ENCODE measurements at regions not wholly inside any gene's neighbourhood (a gene's known extent, or its start where the extent isn't known, plus 50 kb on each side); places are given as distances from the start of the nearest gene placed in this dataset.

DNA sequence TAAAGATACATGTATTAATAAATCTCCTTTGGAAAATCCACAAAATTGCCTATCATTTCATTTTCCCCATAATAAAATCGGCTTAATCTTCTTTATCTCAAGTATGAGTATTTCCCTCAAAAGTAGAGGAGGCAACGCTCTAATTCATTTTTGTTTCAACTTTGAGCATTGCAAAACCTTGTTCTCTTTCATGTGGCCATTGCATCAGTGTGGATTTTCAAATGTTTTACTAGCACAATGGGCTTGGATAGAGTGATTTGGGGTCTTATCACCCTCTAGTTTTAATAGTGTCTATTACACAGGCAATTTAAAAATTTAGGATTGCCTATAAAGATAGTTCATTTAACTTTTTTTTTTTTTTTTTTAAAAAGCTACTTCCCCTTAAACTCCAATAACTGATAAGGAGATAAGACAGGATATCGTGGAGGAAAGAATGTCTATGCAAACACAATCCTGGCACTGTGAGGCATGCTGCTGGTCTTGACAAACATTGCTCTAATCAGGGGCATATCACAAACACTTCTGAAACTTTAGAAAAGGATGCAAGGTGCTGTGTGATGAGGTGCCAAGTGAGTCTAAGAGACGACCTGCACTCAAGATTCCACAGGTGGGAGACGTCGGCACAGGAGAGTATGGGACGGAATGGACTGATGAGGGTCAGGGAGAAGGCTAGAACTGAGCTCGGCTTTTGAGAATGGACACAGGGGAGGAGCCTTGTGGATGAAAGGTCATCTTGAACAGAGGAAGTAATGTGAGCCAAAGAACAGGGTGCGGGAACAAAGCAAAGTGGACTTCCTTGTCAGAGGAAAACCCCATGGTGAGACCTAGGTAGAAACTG is 199.7 kb downstream of the IRS2 start:
- DNase-seq (ENCODE audit: low read depth, low spot score) = no peak
- Histone ChIP-seq H3K27me3 (ENCODE audit: control insufficient read depth, extremely low read depth, insufficient read depth, low read length) (peaks cover 7% of the 10 kb centered on the region), H3K4me3 (ENCODE audit: control insufficient read depth in 2 of 3, extremely low read depth in 1 of 3, insufficient read depth in 2 of 3, low read depth in 1 of 3, low read length in 3 of 3) (no peak overlapping the region), H3K4me1 (ENCODE audit: control insufficient read depth, extremely low read depth, insufficient read depth, low read length) (no peaks in the 10 kb centered on the region), H3K9me1 (ENCODE audit: control insufficient read depth, extremely low read depth, insufficient read depth, low read length) (no peaks in the 10 kb centered on the region), H3K9ac (ENCODE audit: control insufficient read depth, extremely low read depth, insufficient read depth, low read length) (no peak overlapping the region), H3K4me2 (ENCODE audit: control insufficient read depth, extremely low read depth, insufficient read depth, low read depth, low read length) (no peak overlapping the region), H3K27ac (ENCODE audit: control insufficient read depth, insufficient read depth, low read length) (no peak overlapping the region), H3K9me3 (ENCODE audit: control insufficient read depth, low read depth, low read length) (no peaks in the 10 kb centered on the region), H2AFZ (ENCODE audit: control insufficient read depth, low read length) (no peak overlapping the region), H4K20me1 (ENCODE audit: control insufficient read depth, extremely low read depth, insufficient read depth, low read length) (no peaks in the 10 kb centered on the region), H3K79me2 (ENCODE audit: control insufficient read depth, insufficient read depth, low read length) (no peaks in the 10 kb centered on the region), H3K36me3 (ENCODE audit: control insufficient read depth in 2 of 2, extremely low read depth in 1 of 2, insufficient read depth in 2 of 2, low read length in 2 of 2) (no peaks in the 10 kb centered on the region)
- dilution Hi-C loops (cut with MboI; ENCODE audit: extremely low pct_ligation_motif_present, low sequenced_read_pairs) = no loop called here
- no peak for FAIRE-seq
- no peak for TF ChIP-seq EZH2 (IDR thresholded peaks at IDR 0.05; ENCODE audit: low read length)
- TF ChIP-seq, protein P1, sequence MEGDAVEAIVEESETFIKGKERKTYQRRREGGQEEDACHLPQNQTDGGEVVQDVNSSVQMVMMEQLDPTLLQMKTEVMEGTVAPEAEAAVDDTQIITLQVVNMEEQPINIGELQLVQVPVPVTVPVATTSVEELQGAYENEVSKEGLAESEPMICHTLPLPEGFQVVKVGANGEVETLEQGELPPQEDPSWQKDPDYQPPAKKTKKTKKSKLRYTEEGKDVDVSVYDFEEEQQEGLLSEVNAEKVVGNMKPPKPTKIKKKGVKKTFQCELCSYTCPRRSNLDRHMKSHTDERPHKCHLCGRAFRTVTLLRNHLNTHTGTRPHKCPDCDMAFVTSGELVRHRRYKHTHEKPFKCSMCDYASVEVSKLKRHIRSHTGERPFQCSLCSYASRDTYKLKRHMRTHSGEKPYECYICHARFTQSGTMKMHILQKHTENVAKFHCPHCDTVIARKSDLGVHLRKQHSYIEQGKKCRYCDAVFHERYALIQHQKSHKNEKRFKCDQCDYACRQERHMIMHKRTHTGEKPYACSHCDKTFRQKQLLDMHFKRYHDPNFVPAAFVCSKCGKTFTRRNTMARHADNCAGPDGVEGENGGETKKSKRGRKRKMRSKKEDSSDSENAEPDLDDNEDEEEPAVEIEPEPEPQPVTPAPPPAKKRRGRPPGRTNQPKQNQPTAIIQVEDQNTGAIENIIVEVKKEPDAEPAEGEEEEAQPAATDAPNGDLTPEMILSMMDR (optimal IDR thresholded peaks at IDR 0.05 in 1 of 3, IDR thresholded peaks at IDR 0.05 in 1 of 3, conservative IDR thresholded peaks at IDR 0.05 in 1 of 3; ENCODE audit: extremely low read depth in 1 of 3, insufficient read depth in 2 of 3, low read length in 3 of 3) = no peak

GRCh38 chr13:109584844-109585361 is 201.5 kb downstream of the IRS2 start:
- Histone ChIP-seq H3K79me2 (ENCODE audit: control insufficient read depth, insufficient read depth, low read length) (no peaks in the 10 kb centered on the region), H3K9ac (ENCODE audit: control insufficient read depth, extremely low read depth, insufficient read depth, low read length) (no peak overlapping the region), H3K4me1 (ENCODE audit: control insufficient read depth, extremely low read depth, insufficient read depth, low read length) (no peaks in the 10 kb centered on the region), H3K27me3 (ENCODE audit: control insufficient read depth, extremely low read depth, insufficient read depth, low read length) (peaks cover 7% of the 10 kb centered on the region), H3K4me2 (ENCODE audit: control insufficient read depth, extremely low read depth, insufficient read depth, low read depth, low read length) (no peak overlapping the region), H3K36me3 (ENCODE audit: control insufficient read depth in 2 of 2, extremely low read depth in 1 of 2, insufficient read depth in 2 of 2, low read length in 2 of 2) (no peaks in the 10 kb centered on the region), H2AFZ (ENCODE audit: control insufficient read depth, low read length) (no peak overlapping the region), H3K9me1 (ENCODE audit: control insufficient read depth, extremely low read depth, insufficient read depth, low read length) (no peaks in the 10 kb centered on the region), H4K20me1 (ENCODE audit: control insufficient read depth, extremely low read depth, insufficient read depth, low read length) (no peaks in the 10 kb centered on the region), H3K9me3 (ENCODE audit: control insufficient read depth, low read depth, low read length) (no peaks in the 10 kb centered on the region), H3K27ac (ENCODE audit: control insufficient read depth, insufficient read depth, low read length) (no peak overlapping the region), H3K4me3 (ENCODE audit: control insufficient read depth in 2 of 3, extremely low read depth in 1 of 3, insufficient read depth in 2 of 3, low read depth in 1 of 3, low read length in 3 of 3) (no peak overlapping the region)
- DNase-seq (ENCODE audit: low read depth, low spot score) (no peak), FAIRE-seq (no peak)
- no peak for TF ChIP-seq EZH2 (IDR thresholded peaks at IDR 0.05; ENCODE audit: low read length)
- TF ChIP-seq, protein P1 (optimal IDR thresholded peaks at IDR 0.05 in 1 of 3, IDR thresholded peaks at IDR 0.05 in 1 of 3, conservative IDR thresholded peaks at IDR 0.05 in 1 of 3; ENCODE audit: extremely low read depth in 1 of 3, insufficient read depth in 2 of 3, low read length in 3 of 3) = no peak
- dilution Hi-C loops (cut with MboI; ENCODE audit: extremely low pct_ligation_motif_present, low sequenced_read_pairs) = no loop called here
